NB4 (cell line): ENCODE measurements at regions not wholly inside any gene's neighbourhood (a gene's known extent, or its start where the extent isn't known, plus 50 kb on each side); places are given as distances from the start of the nearest gene placed in this dataset.

ENCODE experiments used
- CTCF ChIP-seq: IDR thresholded peaks from one replicate; pipeline ENCODE4 v1.5.1; 2012; ENCODE audit warnings: low read depth, low read length
- MAX ChIP-seq: IDR thresholded peaks from 2 replicates; pipeline ENCODE4 v1.6.1; 2011; ENCODE audit warnings: low read depth, low read length
- POLR2A ChIP-seq: IDR thresholded peaks from 2 replicates; pipeline ENCODE4 v1.6.1; 2011; ENCODE audit warnings: mild to moderate bottlenecking; ENCODE audit not compliant: insufficient read length; ENCODE audit errors: extremely low read depth

GRCh38 chr3:66618066-66618465 is 117.2 kb upstream of the LRIG1 start:
- TF ChIP-seq POLR2A (no peak), CTCF (no peak), MAX (no peak)
